HG02642 (cell line): ENCODE measurements at regions not wholly inside any gene's neighbourhood (a gene's known extent, or its start where the extent isn't known, plus 50 kb on each side); places are given as distances from the start of the nearest gene placed in this dataset.

Experiments
- ATAC-seq: cut with Tn5 transposase; IDR thresholded peaks from one replicate; pipeline ENCODE4 v1.9.1; 2021; ENCODE audit warnings: mild to moderate bottlenecking; ENCODE audit not compliant: unreplicated experiment, poor library complexity

GRCh38 chr3:193895409-193895808 lies 240.5 kb upstream of the HES1 start:
- ATAC-seq: no peak

GRCh38 chr3:193896419-193896818 lies 239.5 kb upstream of the HES1 start:
- ATAC-seq: no peak

DNA sequence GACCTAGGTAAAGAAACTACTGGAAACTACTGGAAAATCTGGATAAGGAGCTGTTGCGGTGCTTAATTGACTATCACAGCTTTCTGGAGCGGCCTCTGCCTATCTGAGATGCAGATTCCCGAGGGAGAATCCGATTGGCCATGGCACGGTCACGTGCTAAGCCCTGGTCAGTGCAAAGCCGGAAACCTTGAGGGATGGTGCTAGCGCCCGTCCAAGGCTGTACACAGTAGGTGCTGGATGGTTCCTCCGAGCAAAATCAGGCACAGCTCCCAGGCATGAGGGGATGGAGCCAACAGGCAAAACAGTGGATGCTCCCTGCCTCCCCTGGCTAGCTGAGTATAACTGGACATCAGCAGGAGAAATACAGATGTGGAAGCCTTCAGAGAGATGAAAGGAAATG lies 238.7 kb upstream of the HES1 start:
- ATAC-seq: no peak

DNA sequence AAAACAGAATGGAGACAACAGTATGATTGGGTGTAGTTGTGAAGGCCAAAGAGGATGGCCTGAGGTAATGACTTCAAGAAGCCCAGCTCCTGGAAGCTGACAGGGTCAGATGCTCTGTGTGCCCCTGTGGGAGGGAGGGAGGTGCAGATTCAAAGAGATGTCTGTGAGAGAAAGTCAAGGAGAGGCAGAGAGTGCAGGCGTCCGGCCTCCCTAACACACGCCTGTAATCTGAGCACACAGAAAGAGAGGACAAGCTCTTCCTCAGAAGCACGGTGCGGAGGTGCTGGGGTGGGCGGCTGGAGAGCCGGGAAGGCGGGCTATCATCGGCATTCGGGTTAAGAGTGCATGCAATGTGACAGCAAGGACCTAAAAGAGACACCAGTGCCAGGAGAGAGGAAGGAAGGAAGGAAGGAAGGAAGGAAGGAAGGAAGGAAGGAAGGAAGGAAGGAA lies 238.2 kb upstream of the HES1 start:
- no peak for ATAC-seq

GRCh38 chr3:193899001-193899400 lies 236.9 kb upstream of the HES1 start:
- ATAC-seq: no peak

- ATAC-seq: no peak
These were observed 234.9 kb upstream of the HES1 start for GRCh38 chr3:193901007-193901406.

GRCh38 chr3:193902607-193903511 lies 233.1 kb upstream of the HES1 start:
- no peak for ATAC-seq

DNA sequence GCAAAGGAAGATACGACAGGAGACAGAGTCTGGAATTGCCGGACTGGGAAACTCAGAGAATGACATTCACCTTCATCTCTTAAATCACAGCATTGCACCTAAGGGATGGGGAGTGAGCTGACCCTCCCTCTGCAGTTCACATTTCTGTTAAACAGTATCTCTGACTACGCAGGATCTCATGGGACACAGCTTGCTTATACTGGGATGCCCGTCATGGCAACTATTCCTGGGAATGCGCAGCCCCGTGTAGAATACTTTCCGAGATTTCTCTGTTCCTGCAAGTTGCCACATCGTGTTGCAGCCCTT lies 232.5 kb upstream of the HES1 start:
- no peak for ATAC-seq

- no peak for ATAC-seq
These were observed 232.0 kb upstream of the HES1 start for GRCh38 chr3:193903966-193904365.

GRCh38 chr3:193905541-193906396 lies 230.2 kb upstream of the HES1 start:
- no peak for ATAC-seq

- ATAC-seq: no peak
These were observed 229.0 kb upstream of the HES1 start for GRCh38 chr3:193906849-193907410.

GRCh38 chr3:193908181-193908744 lies 227.7 kb upstream of the HES1 start:
- no peak for ATAC-seq

DNA sequence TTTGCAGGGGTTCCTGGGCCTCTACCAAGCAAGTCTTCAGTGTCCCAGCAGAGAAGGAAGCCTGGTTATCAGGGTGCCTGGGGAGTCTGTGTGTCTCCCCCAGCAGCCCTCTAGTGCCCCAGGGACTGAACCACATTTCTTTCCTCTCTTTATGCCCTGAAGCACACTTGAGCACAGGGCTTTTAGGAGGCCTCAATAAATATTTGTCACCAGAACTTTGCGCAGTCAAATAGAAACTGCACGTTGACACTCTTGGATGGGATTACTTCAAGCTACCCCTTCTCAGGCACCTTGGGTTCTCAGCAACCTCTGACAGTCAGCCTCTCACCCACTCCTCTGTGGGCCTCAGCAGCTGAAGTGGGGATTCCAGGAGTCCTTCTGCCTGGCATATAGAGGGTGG lies 226.6 kb upstream of the HES1 start:
- ATAC-seq: no peak

- ATAC-seq: no peak
These were observed 225.6 kb upstream of the HES1 start for GRCh38 chr3:193910310-193910709.

- ATAC-seq: no peak
These were observed 224.8 kb upstream of the HES1 start for GRCh38 chr3:193910886-193911738.

DNA sequence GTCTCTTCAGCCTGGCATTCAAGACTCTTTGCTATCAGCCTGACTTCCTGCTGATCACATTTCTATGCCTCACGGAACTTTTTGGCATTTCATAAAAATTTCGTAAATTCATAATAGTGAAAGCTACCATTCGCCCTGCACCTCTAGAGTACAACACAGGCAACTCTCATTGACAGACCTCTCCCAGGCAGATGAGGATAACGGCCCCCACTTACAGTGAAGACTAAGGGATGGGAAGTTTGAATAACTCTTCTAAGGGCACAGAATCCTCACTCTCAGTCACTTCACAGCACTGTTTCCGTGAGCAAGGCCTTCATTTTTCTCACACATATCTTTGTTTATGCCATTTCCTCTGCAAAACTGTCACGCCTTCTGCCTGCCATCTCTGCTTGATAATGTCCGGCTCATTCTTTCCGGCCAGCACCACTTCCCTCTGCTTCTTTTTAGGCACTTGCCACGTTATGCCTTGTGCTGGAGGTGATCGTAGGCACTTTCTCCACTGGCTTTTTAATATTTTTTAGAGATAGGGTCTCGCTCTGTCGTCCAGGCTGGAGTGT lies 224.1 kb upstream of the HES1 start:
- ATAC-seq: no peak

DNA sequence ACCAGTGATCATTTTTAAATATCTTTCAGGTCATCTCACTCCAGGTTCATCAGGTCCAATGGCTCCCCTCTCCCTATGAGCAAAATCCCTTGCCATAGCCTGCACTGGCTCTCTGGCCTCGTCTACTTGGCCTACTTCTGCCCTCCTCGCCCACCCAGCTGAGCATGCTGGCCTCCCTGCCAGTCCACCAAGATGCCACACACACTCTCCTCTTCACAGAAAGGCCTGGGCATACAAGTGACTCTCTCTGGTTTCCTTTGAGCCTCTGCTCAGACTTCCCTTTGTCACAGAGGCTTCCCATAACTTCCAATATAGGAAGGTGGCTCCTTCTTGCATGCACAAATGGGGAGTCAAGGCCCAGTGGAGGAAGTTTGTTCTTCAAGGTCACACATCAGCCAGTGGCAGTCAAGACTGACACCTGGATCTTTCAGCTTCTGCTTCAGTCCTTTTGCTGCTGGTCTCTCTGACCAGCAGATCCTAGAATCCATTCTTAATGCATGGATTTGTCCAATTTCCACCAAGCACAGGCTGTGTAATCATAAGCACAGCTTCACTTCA lies 223.2 kb upstream of the HES1 start:
- ATAC-seq: no peak

GRCh38 chr3:193914602-193915001 lies 221.3 kb upstream of the HES1 start:
- no peak for ATAC-seq

- no peak for ATAC-seq
These were observed 220.8 kb upstream of the HES1 start for GRCh38 chr3:193915099-193915498.
